H1 (cell line): ENCODE measurements at regions not wholly inside any gene's neighbourhood (a gene's known extent, or its start where the extent isn't known, plus 50 kb on each side); places are given as distances from the start of the nearest gene placed in this dataset.
"Not testable (repeated sequence)": the region's sequence is repeated elsewhere in the genome, so short reads cannot be mapped to it uniquely, and the experiment has no call there.

Experiments used
- CTCF ChIA-PET: fragments of 300-600 bp; sonication (Branson Sonifier 250); formaldehyde crosslinking; loops from one replicate; lab custom pipeline; 2021; ENCODE audit not compliant: partially characterized antibody; lab: Charles Lee
- POLR2A ChIA-PET: fragments of 300-600 bp; sonication (Branson Sonifier 250); formaldehyde crosslinking; loops from one replicate; lab custom pipeline; 2021; ENCODE audit warnings: inconsistent platforms; ENCODE audit not compliant: partially characterized antibody; lab: Charles Lee
- DNase-seq, 2 experiments: peaks; one replicate each; pipeline versions ENCODE4 v3.0.0 to v3.0.0-alpha.2; 2010 to 2022; ENCODE audit warnings: low spot score in 2 of 2, low read depth in 1 of 2, mixed read lengths in 1 of 2
- FAIRE-seq: peaks from 2 replicates; lab custom pipeline; 2011; peaks lifted over from hg19 to GRCh38; lab: Jason Lieb, UNC
- H2AFZ ChIP-seq: 2 replicates; pipeline ENCODE4 v1.8.1; 2012; ENCODE audit warnings: low read length, inconsistent platforms
- H2AK5ac ChIP-seq: 2 replicates; pipeline ENCODE4 v1.6.1; 2013; ENCODE audit warnings: low read depth, low read length
- H2BK120ac ChIP-seq: replicated peaks from 2 replicates; pipeline ENCODE3; 2013; ENCODE audit warnings: low read depth, low read length, inconsistent platforms
- H2BK12ac ChIP-seq: 2 replicates; pipeline ENCODE4 v1.6.1; 2013; ENCODE audit warnings: low read depth, low read length
- H2BK15ac ChIP-seq: 2 replicates; pipeline ENCODE4 v1.6.1; 2013; ENCODE audit warnings: low read length
- H2BK20ac ChIP-seq: 2 replicates; pipeline ENCODE4 v1.6.1; 2013; ENCODE audit warnings: low read length
- H2BK5ac ChIP-seq: 2 replicates; pipeline ENCODE4 v1.6.1; 2013; ENCODE audit warnings: low read depth, low read length
- H3K14ac ChIP-seq: 2 replicates; pipeline ENCODE4 v1.6.1; 2013; ENCODE audit warnings: inconsistent platforms; ENCODE audit not compliant: insufficient read length
- H3K18ac ChIP-seq: 2 replicates; pipeline ENCODE4 v1.6.1; 2013; ENCODE audit warnings: low read length; ENCODE audit errors: extremely low read depth
- H3K23ac ChIP-seq: 2 replicates; pipeline ENCODE4 v1.6.1; 2013; ENCODE audit warnings: inconsistent platforms; ENCODE audit not compliant: insufficient read length
- H3K23me2 ChIP-seq: 2 replicates; pipeline ENCODE4 v1.6.1; 2013; ENCODE audit warnings: low read depth, low read length
- H3K27ac ChIP-seq: 2 replicates; pipeline ENCODE4 v1.6.1; 2011; ENCODE audit warnings: low read depth, low read length, inconsistent platforms
- H3K27me3 ChIP-seq, 4 experiments: replicated peaks in 1 of 4; 1 replicate in 1 of 4; 2 replicates in 3 of 4; pipeline versions ENCODE4 v1.6.1 to v1.8.1; 2011 to 2013; ENCODE audit warnings: low read length in 3 of 4, mild to moderate bottlenecking in 3 of 4, inconsistent platforms in 2 of 4, mixed read lengths in 2 of 4, moderate library complexity in 1 of 4; ENCODE audit not compliant: control insufficient read depth in 3 of 4, insufficient read depth in 3 of 4; ENCODE audit errors: extremely low read depth in 1 of 4
- H3K36me3 ChIP-seq, 4 experiments: 2 replicates each; pipeline versions ENCODE4 v1.6.1 to v1.8.1; 2011 to 2013; ENCODE audit warnings: mild to moderate bottlenecking in 4 of 4, low read length in 3 of 4, moderate library complexity in 2 of 4, control low read depth in 1 of 4, inconsistent platforms in 1 of 4; ENCODE audit not compliant: insufficient read depth in 4 of 4, control insufficient read depth in 2 of 4
- H3K4ac ChIP-seq: replicated peaks from 2 replicates; pipeline ENCODE3; 2013; ENCODE audit warnings: low read length, low read depth, mixed read lengths, inconsistent platforms; ENCODE audit not compliant: insufficient read length
- H3K4me1 ChIP-seq, 4 experiments: replicated peaks in 1 of 4; 1 replicate in 1 of 4; 2 replicates in 3 of 4; pipeline versions ENCODE4 v1.6.1 to v1.8.1; 2011 to 2013; ENCODE audit warnings: low read length in 3 of 4, inconsistent platforms in 2 of 4, mixed read lengths in 1 of 4; ENCODE audit not compliant: insufficient read depth in 4 of 4, control insufficient read depth in 3 of 4
- H3K4me2 ChIP-seq, 2 experiments: 2 replicates each; pipeline versions ENCODE4 v1.6.1 to v1.8.1; 2011 to 2013; ENCODE audit warnings: low read depth in 2 of 2, low read length in 2 of 2, control low read depth in 1 of 2, inconsistent platforms in 1 of 2, mild to moderate bottlenecking in 1 of 2; ENCODE audit not compliant: insufficient read depth in 1 of 2
- H3K4me3 ChIP-seq, 4 experiments: fragments of 200-600, 300-600 bp in 1 of 4; sonication (generic), shearing (Covaris generic), sonication (Bioruptor Twin) in 1 of 4; 2 replicates each; pipeline versions ENCODE4 v1.5.1 to v1.8.1; 2011 to 2016; ENCODE audit warnings: low read length in 4 of 4, low read depth in 3 of 4, control low read depth in 2 of 4, inconsistent platforms in 2 of 4, mild to moderate bottlenecking in 2 of 4, mixed read lengths in 1 of 4, moderate library complexity in 1 of 4; ENCODE audit not compliant: insufficient read depth in 2 of 4; ENCODE audit errors: extremely low read depth in 1 of 4
- H3K56ac ChIP-seq: replicated peaks from 2 replicates; pipeline ENCODE3; 2013; ENCODE audit warnings: low read depth, mild to moderate bottlenecking, mixed read lengths, low read length, inconsistent platforms; ENCODE audit not compliant: insufficient read length
- H3K79me1 ChIP-seq: 2 replicates; pipeline ENCODE4 v1.6.1; 2013; ENCODE audit warnings: low read depth, low read length, control low read depth
- H3K79me2 ChIP-seq, 2 experiments: 2 replicates each; pipeline versions ENCODE4 v1.6.1 to v1.8.1; 2012 to 2013; ENCODE audit warnings: low read length in 2 of 2, mild to moderate bottlenecking in 2 of 2, inconsistent platforms in 1 of 2; ENCODE audit not compliant: insufficient read depth in 2 of 2, control insufficient read depth in 1 of 2
- H3K9ac ChIP-seq, 4 experiments: replicated peaks in 1 of 4; 1 replicate in 1 of 4; 2 replicates in 3 of 4; pipeline versions ENCODE4 v1.6.1 to v1.8.1; 2011 to 2013; ENCODE audit warnings: low read depth in 3 of 4, low read length in 3 of 4, control low read depth in 2 of 4, mild to moderate bottlenecking in 2 of 4, moderate library complexity in 2 of 4, inconsistent platforms in 1 of 4; ENCODE audit errors: extremely low read depth in 1 of 4
- H3K9me3 ChIP-seq, 2 experiments: 2 replicates each; pipeline versions ENCODE4 v1.6.1 to v1.8.1; 2012 to 2013; ENCODE audit warnings: mild to moderate bottlenecking in 2 of 2, moderate library complexity in 2 of 2, control low read depth in 1 of 2, inconsistent platforms in 1 of 2, low read depth in 1 of 2, low read length in 1 of 2, mixed read lengths in 1 of 2; ENCODE audit not compliant: insufficient read depth in 2 of 2
- H4K20me1 ChIP-seq, 2 experiments: replicated peaks in 1 of 2; 2 replicates each; pipeline versions ENCODE3 to v1.8.1; 2011 to 2013; ENCODE audit warnings: inconsistent platforms in 2 of 2, low read length in 2 of 2, mild to moderate bottlenecking in 1 of 2; ENCODE audit not compliant: insufficient read depth in 2 of 2, control insufficient read depth in 1 of 2
- H4K5ac ChIP-seq: 2 replicates; pipeline ENCODE4 v1.6.1; 2013; ENCODE audit warnings: low read length, low read depth, mixed read lengths, inconsistent platforms; ENCODE audit not compliant: insufficient read length
- H4K8ac ChIP-seq: 2 replicates; pipeline ENCODE4 v1.8.0; 2013; ENCODE audit warnings: mild to moderate bottlenecking, moderate library complexity, low read length, inconsistent platforms; ENCODE audit not compliant: insufficient read depth; ENCODE audit errors: extremely low read depth
- H4K91ac ChIP-seq: replicated peaks from 2 replicates; pipeline ENCODE3; 2013; ENCODE audit warnings: low read length, mixed read lengths, inconsistent platforms; ENCODE audit not compliant: insufficient read length
- WGBS, 2 experiments: shearing (Covaris generic) in 1 of 2; methylation state at CpG; one replicate each; pipeline versions ENCODE4 v1.1.6 to v1.1.7; 2013 to 2015; ENCODE audit warnings: low lambda C conversion rate in 2 of 2, mixed read lengths in 2 of 2, inconsistent platforms in 1 of 2, low coverage in 1 of 2, missing lambda C conversion rate in 1 of 2; ENCODE audit not compliant: insufficient replicate concordance in 2 of 2, insufficient coverage in 1 of 2, insufficient read length in 1 of 2; ENCODE audit errors: extremely low coverage in 1 of 2, missing lambda C conversion rate in 1 of 2; 5-methylcytosine and 5-hydroxymethylcytosine counted together

- H3K27ac ChIP-seq, H4K20me1 ChIP-seq, H3K36me3 ChIP-seq, H3K4me1 ChIP-seq, H4K5ac ChIP-seq, H2BK5ac ChIP-seq, H3K27me3 ChIP-seq, H4K91ac ChIP-seq, H4K8ac ChIP-seq, H2AFZ ChIP-seq, H2BK120ac ChIP-seq, H3K9me3 ChIP-seq, H3K79me2 ChIP-seq, H3K18ac ChIP-seq, H2BK15ac ChIP-seq, POLR2A ChIA-PET, H3K14ac ChIP-seq, CTCF ChIA-PET, H3K23me2 ChIP-seq, H2BK20ac ChIP-seq, H3K79me1 ChIP-seq, H3K4ac ChIP-seq, H2BK12ac ChIP-seq, H3K4me2 ChIP-seq, H3K9ac ChIP-seq, FAIRE-seq, H2AK5ac ChIP-seq, H3K23ac ChIP-seq, H3K56ac ChIP-seq, DNase-seq, H3K4me3 ChIP-seq: not testable (repeated sequence)
- 100% methylated on average over 4 of the region's 9 CpGs; no CpG with 5 or more reads in 1 of the 2 experiments for WGBS, 2 experiments
These were observed 214.6 kb upstream of the STS start for GRCh38 chrX:6932942-6933341.
